GM18505 (cell line): ENCODE measurements at regions not wholly inside any gene's neighbourhood (a gene's known extent, or its start where the extent isn't known, plus 50 kb on each side); places are given as distances from the start of the nearest gene placed in this dataset.

Experiments used
- ATAC-seq: cut with Tn5 transposase; IDR thresholded peaks from one replicate; pipeline ENCODE4 v1.9.1; 2021; ENCODE audit not compliant: unreplicated experiment
- POLR2A ChIP-seq: IDR thresholded peaks from 4 replicates; pipeline ENCODE4 v1.6.1; 2011; ENCODE audit warnings: borderline replicate concordance; ENCODE audit not compliant: insufficient read depth, insufficient read length; ENCODE audit errors: extremely low read depth

DNA sequence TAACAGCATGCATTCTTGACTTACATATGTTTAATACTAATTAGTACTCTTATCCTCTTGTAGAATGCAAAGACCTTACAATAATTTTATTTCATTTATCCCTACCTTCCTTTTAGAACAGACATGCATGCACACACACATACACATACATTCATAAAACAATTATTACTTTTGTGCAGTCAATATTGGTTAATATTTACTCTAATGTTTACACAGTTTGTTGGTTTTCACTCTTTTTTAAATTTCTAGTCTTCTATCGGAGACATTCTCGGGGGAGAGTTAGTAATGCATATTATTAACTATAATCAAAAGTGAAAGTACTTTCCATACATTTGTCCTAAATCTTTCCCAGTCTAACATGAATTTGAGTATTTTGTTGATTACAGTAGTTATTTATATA is 317.7 kb upstream of the DPH6 start:
- no peak for ATAC-seq
- TF ChIP-seq POLR2A: no peak

DNA sequence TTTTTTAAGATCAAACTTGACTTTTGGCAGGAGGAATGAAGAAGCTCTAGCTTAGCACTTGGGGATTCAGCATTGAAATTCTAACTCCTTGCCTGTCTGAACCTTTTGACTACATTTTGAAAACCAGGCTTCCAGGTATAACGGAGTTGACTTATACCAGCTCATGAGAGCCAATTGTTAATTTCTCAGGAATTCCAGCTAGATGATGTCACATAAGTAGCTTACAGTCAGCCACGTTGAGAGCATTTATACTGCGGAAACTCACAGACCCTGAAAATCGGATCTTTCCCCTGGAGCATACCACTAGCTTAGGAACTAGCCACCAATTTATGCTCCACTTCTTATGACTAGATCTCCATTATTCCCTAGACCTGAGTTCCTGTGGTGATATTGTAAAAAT is 321.4 kb upstream of the DPH6 start:
- no peak for ATAC-seq

DNA sequence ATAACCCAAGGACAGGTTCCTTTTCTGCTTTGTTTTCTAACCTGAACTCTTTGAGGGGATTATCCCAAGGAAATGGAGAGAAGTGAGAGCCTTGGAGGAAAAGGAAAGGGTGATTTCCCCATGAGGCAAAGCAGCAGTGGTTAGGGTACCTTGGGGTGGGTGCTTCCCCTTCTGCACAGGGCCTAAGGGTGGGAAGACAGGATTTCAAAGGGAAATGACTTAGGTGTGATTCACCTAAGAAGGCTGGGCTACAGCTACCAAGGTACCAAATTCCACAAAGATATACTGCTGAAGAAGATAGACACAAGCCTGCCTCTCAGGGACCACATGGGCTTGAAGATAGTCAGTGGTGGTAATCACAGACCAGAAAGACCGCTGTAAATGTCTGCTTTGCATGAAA is 325.3 kb upstream of the DPH6 start:
- no peak for ATAC-seq
- no peak for TF ChIP-seq POLR2A

More for the DNA sequence above, 321.4 kb upstream of the DPH6 start:
- TF ChIP-seq POLR2A: no peak

DNA sequence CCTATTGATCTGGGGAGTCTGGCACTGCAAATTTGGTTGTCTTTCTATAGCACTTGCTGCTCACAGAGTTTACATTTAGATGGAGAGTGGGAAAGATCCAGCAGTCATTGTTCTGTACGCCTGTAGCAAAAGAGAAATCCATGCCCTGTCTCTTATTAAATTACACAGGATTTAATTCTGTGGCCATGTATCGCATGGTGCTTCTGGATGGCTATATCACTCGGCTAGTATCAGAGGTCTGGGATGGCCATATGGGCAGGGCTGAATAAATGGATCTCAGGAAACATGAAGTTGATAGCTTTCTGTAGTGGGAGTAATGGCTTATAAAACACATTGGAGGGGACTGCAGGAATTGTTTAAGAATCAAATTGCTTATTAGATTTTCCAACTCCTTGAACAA is 325.8 kb upstream of the DPH6 start:
- ATAC-seq: no peak
- TF ChIP-seq POLR2A: no peak

DNA sequence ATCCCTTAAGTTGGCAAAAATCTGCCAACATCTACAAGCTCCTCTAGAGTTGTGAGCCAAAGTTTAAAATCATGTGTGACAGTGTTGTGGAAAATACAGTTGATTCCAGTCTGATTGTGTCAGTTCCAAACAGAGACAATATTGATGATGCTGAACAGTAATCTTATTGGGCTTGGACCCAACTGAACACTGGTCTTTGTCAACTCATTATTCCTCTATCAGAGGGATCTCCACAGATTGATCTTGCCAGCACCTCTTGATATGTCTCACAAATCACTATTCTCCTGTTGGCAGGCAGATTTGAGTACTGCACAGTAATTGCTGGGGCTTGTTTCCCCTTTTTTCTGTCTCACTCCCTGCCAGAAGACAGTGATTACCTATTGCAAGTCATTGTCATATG is 326.6 kb upstream of the DPH6 start:
- TF ChIP-seq POLR2A: no peak
- no peak for ATAC-seq

DNA sequence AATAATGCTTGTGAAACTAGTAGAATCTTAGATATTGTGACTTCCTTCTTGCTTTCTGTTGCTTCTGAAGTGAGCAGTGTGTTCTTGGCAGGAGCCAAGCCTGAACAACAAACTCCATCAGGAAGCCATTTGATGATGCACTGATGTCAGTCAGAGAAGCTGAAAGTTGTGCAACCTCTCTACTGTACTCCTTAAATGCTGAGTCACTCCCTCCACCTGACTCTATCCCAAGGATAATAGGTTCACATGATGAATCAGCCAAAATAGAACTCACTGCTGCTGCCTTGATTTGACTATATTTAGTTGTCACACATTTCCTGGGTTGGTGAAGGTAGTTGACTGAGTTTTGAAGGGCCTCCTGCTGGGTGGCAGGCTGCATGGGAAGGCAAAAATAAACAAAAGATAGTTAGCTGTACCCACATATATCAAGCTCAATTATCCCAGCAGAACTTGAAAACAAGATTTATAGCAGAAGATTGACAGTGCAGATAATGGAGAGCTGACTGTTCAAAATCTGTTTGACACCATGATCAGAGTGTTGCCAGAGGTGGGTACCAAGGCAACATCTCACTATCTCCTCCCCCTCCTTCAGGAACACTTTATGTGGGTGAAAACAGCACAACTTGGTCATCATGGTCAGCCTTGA is 328.4 kb upstream of the DPH6 start:
- no peak for ATAC-seq
- no peak for TF ChIP-seq POLR2A

DNA sequence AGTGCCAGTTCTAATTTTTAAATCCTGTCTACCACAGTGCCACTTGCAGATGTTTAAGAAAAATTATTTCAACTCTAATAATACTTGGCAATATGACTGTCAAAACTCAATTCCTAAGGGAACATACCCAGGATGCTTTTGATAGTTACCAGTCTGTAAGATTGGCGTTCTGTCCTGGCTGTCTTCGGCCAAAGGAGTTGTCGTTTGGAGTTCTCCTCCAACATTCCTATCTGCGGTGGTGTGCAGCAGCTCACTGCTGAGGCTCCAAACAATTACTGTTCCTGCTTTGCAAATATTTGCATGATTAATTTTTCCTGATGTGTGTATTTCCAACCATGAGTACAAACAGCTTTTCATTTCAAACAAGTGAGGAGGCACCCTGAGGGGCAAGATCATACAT is 330.8 kb upstream of the DPH6 start:
- ATAC-seq: no peak
- TF ChIP-seq POLR2A: no peak

DNA sequence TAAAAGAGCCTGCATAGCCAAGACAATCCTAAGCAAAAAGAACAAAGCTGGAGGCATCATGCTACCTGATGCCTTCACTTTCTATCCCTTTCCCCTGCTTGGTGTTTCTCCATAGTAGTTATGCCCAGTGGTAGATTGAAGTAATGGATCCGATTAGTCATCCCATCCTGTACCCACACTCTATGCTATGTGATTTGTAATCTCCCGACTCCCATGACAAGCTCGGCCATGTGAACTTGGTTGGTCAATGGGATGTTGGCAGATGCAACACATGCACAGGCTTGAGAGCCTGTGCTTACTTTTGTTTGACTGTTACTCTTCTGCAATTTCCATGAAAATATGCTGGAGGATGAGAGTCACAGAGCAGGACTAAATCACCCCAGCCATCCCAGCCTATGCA is 334.9 kb upstream of the DPH6 start:
- no peak for ATAC-seq
- TF ChIP-seq POLR2A: no peak

DNA sequence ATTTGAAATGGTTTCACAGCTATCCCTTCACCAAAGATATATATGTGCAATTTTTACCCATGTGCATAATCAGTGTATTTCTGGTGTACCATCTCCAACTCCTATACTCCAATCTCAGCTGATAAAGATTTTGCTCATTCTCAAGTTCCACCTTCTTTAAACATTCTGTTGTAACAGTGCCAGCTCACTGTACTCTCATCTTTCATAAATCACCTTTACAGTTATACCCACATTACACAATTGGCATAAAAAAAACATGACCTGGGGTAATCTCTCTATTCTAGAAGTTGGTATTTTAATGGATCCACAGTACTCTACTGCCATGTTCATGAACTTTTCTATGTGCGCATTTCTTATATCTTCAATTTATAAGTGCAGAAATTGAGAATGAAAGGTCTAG is 339.9 kb upstream of the DPH6 start:
- no peak for ATAC-seq
- TF ChIP-seq POLR2A: no peak

DNA sequence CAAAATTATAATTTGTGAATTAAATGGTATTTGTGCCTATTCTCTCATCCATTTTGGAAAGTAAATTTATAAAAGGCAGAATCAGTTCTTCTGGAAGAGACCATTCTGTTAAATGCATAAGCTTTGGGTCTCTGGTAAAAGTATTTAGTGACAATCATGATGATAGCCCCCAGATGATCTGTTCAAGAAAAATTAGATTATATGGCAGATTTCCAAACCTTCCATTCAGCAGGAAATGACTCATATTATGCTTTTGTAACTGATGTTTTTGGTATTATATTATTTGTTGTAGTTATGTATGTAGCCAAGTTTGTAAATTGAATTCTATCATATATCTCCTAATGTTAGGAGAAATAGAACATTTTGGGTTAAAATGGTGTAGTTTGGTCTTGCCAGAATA is 340.8 kb upstream of the DPH6 start:
- no peak for TF ChIP-seq POLR2A
- no peak for ATAC-seq

DNA sequence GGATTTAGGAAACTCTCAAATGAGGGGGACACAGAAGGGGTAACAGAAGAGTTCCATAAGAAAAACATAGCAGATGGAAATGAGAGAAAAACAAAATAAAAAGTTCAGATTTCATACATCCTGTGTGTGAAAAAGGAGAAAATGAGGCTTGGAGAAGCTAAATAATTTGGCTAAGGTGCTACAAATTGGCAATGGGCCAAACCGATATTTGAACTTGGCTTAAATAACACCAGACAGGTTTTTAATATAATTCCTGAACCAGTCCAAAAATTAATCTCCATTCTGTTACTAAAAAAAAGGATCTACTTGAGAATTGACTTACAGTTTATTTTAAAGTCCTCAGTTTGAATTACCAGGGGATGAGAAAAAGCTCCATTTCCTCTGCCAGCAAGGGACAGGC is 342.9 kb upstream of the DPH6 start:
- TF ChIP-seq POLR2A: no peak
- no peak for ATAC-seq

DNA sequence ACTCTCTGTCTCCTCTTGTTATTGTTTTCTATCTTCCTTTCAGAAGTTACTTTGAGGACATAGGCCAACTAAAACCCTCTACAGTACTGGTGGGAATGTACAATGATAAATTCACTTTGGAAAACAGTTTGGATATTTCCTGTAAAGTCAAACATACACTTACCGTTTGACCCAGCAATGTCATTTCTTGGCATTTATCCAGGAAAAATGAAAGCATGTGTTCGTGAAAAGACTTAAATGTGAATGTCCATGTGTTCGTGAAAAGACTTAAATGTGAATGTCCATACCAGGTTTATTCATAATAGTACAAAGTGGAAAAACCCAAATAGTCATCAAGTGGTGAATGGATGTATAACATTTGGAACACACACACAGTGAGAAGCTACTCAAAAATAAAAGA is 361.5 kb upstream of the DPH6 start:
- TF ChIP-seq POLR2A: no peak
- ATAC-seq: no peak

DNA sequence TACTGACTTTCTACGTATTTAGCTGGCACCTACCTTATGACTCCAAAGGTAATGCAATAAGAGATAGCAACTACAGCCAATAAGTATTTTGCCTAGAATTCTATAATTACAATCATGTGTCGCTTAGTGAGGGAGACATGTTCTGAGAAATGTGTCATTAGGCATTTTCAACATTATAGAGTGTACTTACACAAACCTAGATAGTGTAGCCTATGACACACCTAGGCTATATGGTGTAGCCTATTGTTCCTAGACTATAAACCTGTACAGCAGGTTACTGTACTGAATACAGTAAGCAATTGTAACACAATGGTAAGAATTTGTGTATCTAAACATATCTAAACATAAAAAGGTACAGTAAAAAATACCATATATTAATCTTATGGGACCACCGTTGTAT is 363.4 kb upstream of the DPH6 start:
- no peak for TF ChIP-seq POLR2A
- no peak for ATAC-seq

DNA sequence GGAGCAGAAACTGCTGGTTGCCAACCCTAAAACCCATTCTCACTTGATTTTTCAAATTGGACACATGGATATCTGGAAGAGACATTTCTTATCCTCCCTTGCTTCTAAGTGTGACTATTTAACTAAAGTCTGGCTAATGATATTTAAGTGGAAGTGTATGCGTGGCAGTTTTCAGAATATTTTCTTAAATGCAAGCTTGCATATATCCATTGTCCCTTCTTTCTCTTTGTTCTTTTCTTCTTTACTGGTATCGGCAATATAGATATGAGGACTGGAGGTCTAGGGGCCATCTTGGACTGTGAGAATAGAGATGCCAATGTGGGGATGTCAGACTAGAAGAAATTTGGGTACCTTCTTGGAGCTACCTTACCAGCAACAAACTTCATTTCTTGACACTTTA is 364.3 kb upstream of the DPH6 start:
- no peak for ATAC-seq
- TF ChIP-seq POLR2A: no peak
